ENCODE measurements at regions not wholly inside any gene's neighbourhood (a gene's known extent, or its start where the extent isn't known, plus 50 kb on each side); places are given as distances from the start of the nearest gene placed in this dataset.
A peak's percentile ranks its signal among the peaks of the same experiment; 100 is the strongest.

DNA sequence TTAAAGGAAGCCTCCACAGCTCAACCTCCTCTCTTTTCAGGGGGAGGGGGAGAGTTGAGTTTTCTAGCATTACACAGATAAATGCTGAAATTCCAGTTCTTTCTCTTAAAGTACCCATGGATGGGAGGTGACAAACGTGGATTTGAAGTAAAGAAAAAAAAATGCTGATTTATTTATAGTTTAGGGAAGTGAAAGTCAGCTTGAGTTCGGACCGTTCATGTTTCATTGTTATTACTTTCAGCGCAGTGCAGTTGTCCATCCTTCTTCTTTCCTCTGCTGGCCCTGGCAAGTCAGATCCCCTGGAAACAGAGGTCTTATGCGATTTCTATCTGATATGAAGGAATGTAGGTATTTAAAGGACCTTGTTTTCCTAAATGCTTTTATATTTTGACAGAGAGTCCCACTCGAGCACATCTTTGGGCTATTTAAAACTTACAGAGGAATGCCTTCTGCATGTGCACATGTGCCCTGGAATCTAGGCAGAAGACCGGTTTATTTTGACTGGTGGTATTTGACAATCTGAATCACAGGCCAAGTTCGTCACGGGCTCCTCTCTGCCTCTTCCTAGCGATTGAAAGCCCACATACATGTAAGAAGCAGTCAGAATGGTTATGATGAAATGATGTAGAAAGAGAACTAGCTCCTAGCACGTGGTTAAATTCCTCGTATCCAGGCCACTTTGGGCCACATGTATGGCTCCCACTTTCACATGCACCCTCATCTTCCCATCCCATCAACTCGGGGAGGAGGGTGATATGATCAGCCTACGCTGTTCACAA, 385.2 kb upstream of the KLF4 start:
- intact Hi-C loops (cut with micrococcal nuclease; ENCODE audit: unreplicated experiment) (no loop called here), in situ Hi-C loops (cut with HindIII; ENCODE audit: extremely low pct_ligation_motif_present, low pct_unique_long_range_greater_than_20kb) (no loop called here)
- Histone ChIP-seq H3K4me1 (ENCODE audit: insufficient read depth, low read length) (no peaks in the 10 kb centered on the region), H2AFZ (ENCODE audit: low read length) (no peak overlapping the region), H4K20me1 (ENCODE audit: insufficient read depth, low read length) (no peaks in the 10 kb centered on the region), H3K4me2 (ENCODE audit: low read depth, low read length) (no peak overlapping the region), H3K4me3 (replicated peaks in 1 of 3; ENCODE audit: insufficient read depth in 1 of 3, low read depth in 2 of 3, low read length in 3 of 3) (no peak overlapping the region), H3K79me2 (ENCODE audit: insufficient read depth, low read length) (no peaks in the 10 kb centered on the region), H3K9ac (ENCODE audit: insufficient read depth, low read depth, low read length) (no peak overlapping the region), H3K27ac (ENCODE audit: extremely low read length, insufficient read depth, low read length) (no peak overlapping the region), H3K27me3 (ENCODE audit: control insufficient read depth in 1 of 2, insufficient read depth in 2 of 2, low read length in 2 of 2) (no peaks in the 10 kb centered on the region), H3K9me3 (ENCODE audit: low read length) (no peaks in the 10 kb centered on the region), H3K36me3 (replicated peaks in 1 of 2; ENCODE audit: control insufficient read depth in 1 of 2, insufficient read depth in 2 of 2, low read length in 2 of 2) (no peaks in the 10 kb centered on the region)
- ChIA-PET CTCF (ENCODE audit: low intra/inter-chr PET ratio, low total read pairs) (no interaction called here), POLR2A (no interaction called here)
- WGBS (ENCODE audit: low lambda C conversion rate): 12% methylated on average over 13 of the region's 14 CpGs
- TF ChIP-seq, protein P1, sequence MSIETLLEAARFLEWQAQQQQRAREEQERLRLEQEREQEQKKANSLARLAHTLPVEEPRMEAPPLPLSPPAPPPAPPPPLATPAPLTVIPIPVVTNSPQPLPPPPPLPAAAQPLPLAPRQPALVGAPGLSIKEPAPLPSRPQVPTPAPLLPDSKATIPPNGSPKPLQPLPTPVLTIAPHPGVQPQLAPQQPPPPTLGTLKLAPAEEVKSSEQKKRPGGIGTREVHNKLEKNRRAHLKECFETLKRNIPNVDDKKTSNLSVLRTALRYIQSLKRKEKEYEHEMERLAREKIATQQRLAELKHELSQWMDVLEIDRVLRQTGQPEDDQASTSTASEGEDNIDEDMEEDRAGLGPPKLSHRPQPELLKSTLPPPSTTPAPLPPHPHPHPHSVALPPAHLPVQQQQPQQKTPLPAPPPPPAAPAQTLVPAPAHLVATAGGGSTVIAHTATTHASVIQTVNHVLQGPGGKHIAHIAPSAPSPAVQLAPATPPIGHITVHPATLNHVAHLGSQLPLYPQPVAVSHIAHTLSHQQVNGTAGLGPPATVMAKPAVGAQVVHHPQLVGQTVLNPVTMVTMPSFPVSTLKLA (IDR thresholded peaks at IDR 0.05): peak; percentile 36; the same call in 1 of the 2 replicates
- TF ChIP-seq, protein P2, sequence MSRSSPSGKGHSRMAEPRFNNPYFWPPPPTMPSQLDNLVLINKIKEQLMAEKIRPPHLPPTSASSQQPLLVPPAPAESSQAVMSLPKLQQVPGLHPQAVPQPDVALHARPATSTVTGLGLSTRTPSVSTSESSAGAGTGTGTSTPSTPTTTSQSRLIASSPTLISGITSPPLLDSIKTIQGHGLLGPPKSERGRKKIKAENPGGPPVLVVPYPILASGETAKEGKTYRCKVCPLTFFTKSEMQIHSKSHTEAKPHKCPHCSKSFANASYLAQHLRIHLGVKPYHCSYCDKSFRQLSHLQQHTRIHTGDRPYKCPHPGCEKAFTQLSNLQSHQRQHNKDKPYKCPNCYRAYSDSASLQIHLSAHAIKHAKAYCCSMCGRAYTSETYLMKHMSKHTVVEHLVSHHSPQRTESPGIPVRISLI (CRISPR knock-in tag; IDR thresholded peaks at IDR 0.05; ENCODE audit: borderline replicate concordance): no peak
- FAIRE-seq (no peak), DNase-seq (ENCODE audit: low spot score) (no peak), ATAC-seq (no peak)
- BruUV-seq (replicated peaks): no TSS peak

DNA sequence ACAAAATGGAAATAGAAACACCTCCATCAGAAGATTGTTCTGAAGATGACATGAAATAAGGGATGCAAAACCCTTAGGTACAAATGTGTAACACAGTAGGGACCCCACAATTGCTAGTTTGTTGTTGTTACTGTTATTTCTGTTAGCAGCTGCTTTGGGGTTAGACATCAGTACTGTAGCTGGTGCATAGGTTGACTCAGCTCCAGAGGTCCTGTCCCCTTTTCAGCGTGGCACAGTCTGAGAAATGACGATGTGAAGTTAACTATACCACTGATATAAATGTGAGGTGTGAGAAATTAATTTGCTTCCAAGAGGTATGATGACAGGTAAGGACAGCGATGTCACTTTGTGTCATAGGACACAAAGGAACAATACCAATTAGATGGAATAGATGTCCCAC, 384.6 kb upstream of the KLF4 start:
- Histone ChIP-seq H3K9ac (ENCODE audit: insufficient read depth, low read depth, low read length) (no peak overlapping the region), H3K27ac (ENCODE audit: extremely low read length, insufficient read depth, low read length) (no peak overlapping the region), H3K27me3 (ENCODE audit: control insufficient read depth in 1 of 2, insufficient read depth in 2 of 2, low read length in 2 of 2) (no peaks in the 10 kb centered on the region), H3K9me3 (ENCODE audit: low read length) (no peaks in the 10 kb centered on the region), H3K79me2 (ENCODE audit: insufficient read depth, low read length) (no peaks in the 10 kb centered on the region), H3K36me3 (replicated peaks in 1 of 2; ENCODE audit: control insufficient read depth in 1 of 2, insufficient read depth in 2 of 2, low read length in 2 of 2) (no peaks in the 10 kb centered on the region), H4K20me1 (ENCODE audit: insufficient read depth, low read length) (no peaks in the 10 kb centered on the region), H3K4me1 (ENCODE audit: insufficient read depth, low read length) (no peaks in the 10 kb centered on the region), H2AFZ (ENCODE audit: low read length) (no peak overlapping the region), H3K4me3 (replicated peaks in 1 of 3; ENCODE audit: insufficient read depth in 1 of 3, low read depth in 2 of 3, low read length in 3 of 3) (no peak overlapping the region), H3K4me2 (ENCODE audit: low read depth, low read length) (no peak overlapping the region)
- ATAC-seq: no peak
- POLR2A ChIA-PET: no interaction called here
- no peak for DNase-seq (ENCODE audit: low spot score)
- TF ChIP-seq GZF1 (CRISPR knock-in tag; IDR thresholded peaks at IDR 0.05): no peak
- no peak for TF ChIP-seq POLR2G (IDR thresholded peaks at IDR 0.05; ENCODE audit: low read depth, low read length)
- no peak for TF ChIP-seq ZNF577 (CRISPR knock-in tag; IDR thresholded peaks at IDR 0.05; ENCODE audit: borderline replicate concordance, low read depth)
- FAIRE-seq: no peak
- in situ Hi-C loops (cut with HindIII; ENCODE audit: extremely low pct_ligation_motif_present, low pct_unique_long_range_greater_than_20kb) (no loop called here), intact Hi-C loops (cut with micrococcal nuclease; ENCODE audit: unreplicated experiment) (no loop called here)
- WGBS (ENCODE audit: low lambda C conversion rate): 16% methylated on average over 3 of the region's 3 CpGs
- CTCF ChIA-PET (ENCODE audit: low intra/inter-chr PET ratio, low total read pairs): no interaction called here
- BruUV-seq (replicated peaks): no TSS peak

Data from HepG2 (cell line).